Smooth muscle cell (in vitro differentiated cells): ENCODE measurements at regions not wholly inside any gene's neighbourhood (a gene's known extent, or its start where the extent isn't known, plus 50 kb on each side); places are given as distances from the start of the nearest gene placed in this dataset.

Experiments
- DNase-seq: peaks from one replicate; lab custom pipeline; 2025; ENCODE audit not compliant: unreplicated experiment; lab: John Stamatoyannopoulos, UW
- H2AFZ ChIP-seq: fragments of 200-600 bp; sonication (generic); 2 replicates; pipeline ENCODE4 v1.6.0; 2016; ENCODE audit warnings: antibody characterized with exemption, low read depth, mild to moderate bottlenecking
- H3F3A ChIP-seq: fragments of 200-600 bp; sonication (generic); 2 replicates; pipeline ENCODE4 v1.6.0; 2017; ENCODE audit warnings: antibody characterized with exemption, low read depth
- H3K27ac ChIP-seq: fragments of 200-600 bp; sonication (generic); 2 replicates; pipeline ENCODE4 v1.5.1; 2016; ENCODE audit warnings: low read depth, mild to moderate bottlenecking
- H3K27me3 ChIP-seq: fragments of 200-600 bp; sonication (generic); 2 replicates; pipeline ENCODE4 v1.6.1; 2016; ENCODE audit warnings: low read depth, mild to moderate bottlenecking
- H3K36me3 ChIP-seq: fragments of 200-600 bp; sonication (generic); 2 replicates; pipeline ENCODE4 v1.5.1; 2016; ENCODE audit warnings: low read depth
- H3K4me1 ChIP-seq: fragments of 200-600 bp; sonication (generic); 2 replicates; pipeline ENCODE4 v1.5.1; 2016; ENCODE audit warnings: low read depth
- H3K4me2 ChIP-seq: fragments of 200-600 bp; sonication (generic); 2 replicates; pipeline ENCODE4 v1.6.0; 2016; ENCODE audit warnings: mild to moderate bottlenecking
- H3K4me3 ChIP-seq: fragments of 200-600 bp; sonication (generic); 2 replicates; pipeline ENCODE4 v1.5.1; 2016; ENCODE audit warnings: mild to moderate bottlenecking
- H3K79me2 ChIP-seq: fragments of 200-600 bp; sonication (generic); 2 replicates; pipeline ENCODE4 v1.6.0; 2016; ENCODE audit warnings: low read depth, mild to moderate bottlenecking
- H3K9ac ChIP-seq: fragments of 200-600 bp; sonication (generic); 2 replicates; pipeline ENCODE4 v1.6.0; 2016; ENCODE audit warnings: low read depth
- H3K9me3 ChIP-seq: fragments of 200-600 bp; sonication (generic); replicated peaks from 2 replicates; pipeline ENCODE4 v1.5.1; 2016; ENCODE audit warnings: low read depth
- H4K20me1 ChIP-seq: fragments of 200-600 bp; sonication (generic); 2 replicates; pipeline ENCODE4 v1.6.0; 2016; ENCODE audit warnings: low read depth
- WGBS: methylation state at CpG from one replicate; pipeline ENCODE4 v1.1.7; 2016; ENCODE audit warnings: low lambda C conversion rate; 5-methylcytosine and 5-hydroxymethylcytosine counted together
- TF ChIP-seq, protein P1 (sequence below): fragments of 200-600 bp; sonication (generic); IDR thresholded peaks from 2 replicates; pipeline ENCODE4 v1.5.1; 2017; ENCODE audit warnings: borderline replicate concordance, mild to moderate bottlenecking, antibody characterized with exemption; ENCODE audit not compliant: insufficient read depth, poor library complexity, severe bottlenecking

DNA sequence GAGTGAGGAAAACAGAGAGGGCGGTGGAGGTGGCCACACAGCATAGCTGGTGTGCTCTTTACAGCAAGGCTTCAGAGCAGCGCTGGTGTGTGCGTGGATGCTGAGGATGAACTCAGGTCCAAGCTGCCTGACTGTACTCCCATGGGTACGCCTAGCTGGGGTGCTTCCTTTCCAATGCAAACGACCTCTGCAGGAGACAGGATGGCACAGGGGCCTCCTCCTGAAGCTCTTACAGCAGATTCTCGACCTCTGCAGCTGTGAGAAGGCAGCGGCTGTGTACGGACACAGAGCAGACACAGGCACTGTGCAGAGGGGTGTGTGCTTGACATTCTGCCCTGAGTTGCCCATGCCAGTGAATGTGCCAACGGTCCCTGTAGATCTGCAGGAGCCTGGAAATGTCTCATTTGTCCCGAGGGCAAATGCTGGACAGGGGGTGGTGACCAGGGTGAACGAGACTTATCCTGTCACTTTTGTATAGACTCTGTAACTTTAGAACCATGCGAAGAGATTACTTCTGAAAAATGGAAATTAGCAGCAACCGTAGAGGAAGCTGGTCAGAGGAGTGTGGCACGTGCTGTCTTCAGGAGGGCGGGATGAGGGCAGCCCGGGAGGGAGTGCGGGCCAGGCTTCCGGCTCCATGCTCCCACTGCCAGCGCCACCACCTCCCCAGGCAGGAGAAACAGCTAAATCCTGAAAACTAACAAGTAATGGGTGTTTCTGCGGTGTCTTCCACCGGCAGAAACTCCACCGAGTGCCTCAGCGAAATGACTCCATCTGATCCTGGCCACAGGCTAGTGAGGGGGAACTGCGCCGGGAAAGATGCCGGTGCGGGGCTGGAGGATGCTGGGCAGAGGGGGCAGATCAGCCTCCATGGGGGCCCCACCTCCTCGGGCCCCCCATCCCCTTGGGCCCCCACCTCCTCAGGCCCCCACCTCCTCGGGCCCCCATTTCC lies 120.9 kb upstream of the RPS6KA2 start:
- no peak overlapping the region for H3K4me2 ChIP-seq

GRCh38 chr6:166745801-166746668 lies 119.0 kb upstream of the RPS6KA2 start:
- peaks cover 10% of the 10 kb centered on the region for H3K4me1 ChIP-seq
- no peak overlapping the region for H3K4me3 ChIP-seq

More for the DNA sequence above, 120.9 kb upstream of the RPS6KA2 start:
- no peak overlapping the region for H2AFZ ChIP-seq
- H3K27me3 ChIP-seq = no peaks in the 10 kb centered on the region
- no peak overlapping the region for H3K27ac ChIP-seq
- no peaks in the 10 kb centered on the region for H3K79me2 ChIP-seq
- no peak overlapping the region for H3K9ac ChIP-seq
- TF ChIP-seq, protein P1, sequence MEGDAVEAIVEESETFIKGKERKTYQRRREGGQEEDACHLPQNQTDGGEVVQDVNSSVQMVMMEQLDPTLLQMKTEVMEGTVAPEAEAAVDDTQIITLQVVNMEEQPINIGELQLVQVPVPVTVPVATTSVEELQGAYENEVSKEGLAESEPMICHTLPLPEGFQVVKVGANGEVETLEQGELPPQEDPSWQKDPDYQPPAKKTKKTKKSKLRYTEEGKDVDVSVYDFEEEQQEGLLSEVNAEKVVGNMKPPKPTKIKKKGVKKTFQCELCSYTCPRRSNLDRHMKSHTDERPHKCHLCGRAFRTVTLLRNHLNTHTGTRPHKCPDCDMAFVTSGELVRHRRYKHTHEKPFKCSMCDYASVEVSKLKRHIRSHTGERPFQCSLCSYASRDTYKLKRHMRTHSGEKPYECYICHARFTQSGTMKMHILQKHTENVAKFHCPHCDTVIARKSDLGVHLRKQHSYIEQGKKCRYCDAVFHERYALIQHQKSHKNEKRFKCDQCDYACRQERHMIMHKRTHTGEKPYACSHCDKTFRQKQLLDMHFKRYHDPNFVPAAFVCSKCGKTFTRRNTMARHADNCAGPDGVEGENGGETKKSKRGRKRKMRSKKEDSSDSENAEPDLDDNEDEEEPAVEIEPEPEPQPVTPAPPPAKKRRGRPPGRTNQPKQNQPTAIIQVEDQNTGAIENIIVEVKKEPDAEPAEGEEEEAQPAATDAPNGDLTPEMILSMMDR = no peak
- H4K20me1 ChIP-seq = no peaks in the 10 kb centered on the region
- WGBS = 79% methylated on average over 26 of the region's 29 CpGs
- peaks cover 12% of the 10 kb centered on the region for H3K4me1 ChIP-seq
- no peak overlapping the region for H3K4me3 ChIP-seq
- no peaks in the 10 kb centered on the region for H3K9me3 ChIP-seq
- no peaks in the 10 kb centered on the region for H3K36me3 ChIP-seq
- DNase-seq = no peak
- no peaks in the 10 kb centered on the region for H3F3A ChIP-seq

DNA sequence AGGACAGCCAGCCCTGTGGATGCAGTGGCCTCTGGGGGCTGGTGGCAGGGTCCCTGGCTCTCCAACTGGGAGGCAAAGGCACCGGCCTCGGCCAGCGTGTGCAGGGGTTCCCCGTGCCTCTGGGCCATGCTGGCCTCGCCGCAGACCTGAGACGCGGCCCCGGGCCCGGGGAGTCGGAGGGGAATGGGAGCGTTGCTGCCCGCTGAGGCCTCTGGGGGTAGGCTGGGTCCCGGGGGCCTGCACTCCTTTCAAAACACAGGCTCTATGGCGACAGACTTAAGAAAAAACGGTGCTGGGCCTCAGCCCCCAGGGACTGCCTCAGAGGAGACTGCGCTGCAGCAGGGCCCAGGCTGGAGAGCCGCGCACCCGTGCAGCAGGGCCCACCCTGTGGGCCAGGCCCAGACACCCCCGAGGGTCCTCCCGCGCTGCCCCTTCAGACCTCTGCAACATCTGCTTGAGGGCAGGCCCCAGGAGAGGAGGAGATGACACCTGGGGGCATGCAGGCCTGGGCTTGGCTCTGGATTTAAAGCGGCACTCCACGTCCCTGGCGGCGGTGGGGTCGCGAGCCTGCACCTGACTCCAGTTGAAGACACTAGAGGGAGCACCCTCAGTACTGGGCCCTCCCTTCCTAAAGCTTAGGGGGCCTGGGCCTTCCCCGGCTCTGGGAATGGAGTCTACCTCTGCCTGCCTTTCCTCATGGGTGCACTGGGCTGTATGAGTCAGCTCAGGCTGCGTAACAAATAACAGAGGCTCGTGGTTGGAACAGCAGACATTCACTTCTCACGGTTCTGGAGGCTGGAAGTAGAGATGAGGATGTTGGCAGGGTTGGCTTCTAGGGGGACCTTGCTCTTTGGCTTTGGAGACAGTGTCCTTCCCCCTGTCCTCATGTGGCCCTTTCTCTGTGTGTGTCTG lies 117.4 kb upstream of the RPS6KA2 start:
- Histone ChIP-seq H3K4me3 (no peak overlapping the region), H2AFZ (no peak overlapping the region), H3K4me1 (peaks cover 4% of the 10 kb centered on the region), H3K79me2 (no peaks in the 10 kb centered on the region), H3K27me3 (no peaks in the 10 kb centered on the region), H4K20me1 (no peaks in the 10 kb centered on the region), H3K4me2 (no peak overlapping the region), H3K9ac (no peak overlapping the region), H3F3A (no peaks in the 10 kb centered on the region), H3K9me3 (no peaks in the 10 kb centered on the region), H3K27ac (no peak overlapping the region), H3K36me3 (no peaks in the 10 kb centered on the region)
- 87% methylated on average over 32 of the region's 33 CpGs for WGBS
- no peak for DNase-seq
- TF ChIP-seq, protein P1 = no peak

More at GRCh38 chr6:166745801-166746668, 119.0 kb upstream of the RPS6KA2 start:
- Histone ChIP-seq H3K27ac (no peak overlapping the region), H4K20me1 (no peaks in the 10 kb centered on the region), H3K9ac (no peak overlapping the region), H3K27me3 (no peaks in the 10 kb centered on the region), H3K9me3 (no peaks in the 10 kb centered on the region), H3K36me3 (no peaks in the 10 kb centered on the region), H3F3A (no peaks in the 10 kb centered on the region), H3K79me2 (no peaks in the 10 kb centered on the region), H2AFZ (no peak overlapping the region), H3K4me2 (no peak overlapping the region)
- TF ChIP-seq, protein P1 = no peak
- DNase-seq = no peak
- WGBS = 91% methylated on average over 16 of the region's 16 CpGs
